Trophoblast cell (in vitro differentiated cells and primary cell): ENCODE measurements at regions not wholly inside any gene's neighbourhood (a gene's known extent, or its start where the extent isn't known, plus 50 kb on each side); places are given as distances from the start of the nearest gene placed in this dataset.

ENCODE experiments used
- DNase-seq, 2 donors: peaks; one replicate each; pipeline ENCODE4 v3.0.0-alpha.2; 2016
- H2AFZ ChIP-seq: 2 replicates; pipeline ENCODE4 v1.6.1; 2013; ENCODE audit warnings: low read length, moderate library complexity, mild to moderate bottlenecking; ENCODE audit not compliant: insufficient read depth, poor library complexity
- H2AK5ac ChIP-seq: 2 replicates; pipeline ENCODE4 v1.6.1; 2013; ENCODE audit warnings: mild to moderate bottlenecking, low read length
- H2BK120ac ChIP-seq: 2 replicates; pipeline ENCODE4 v1.6.1; 2013; ENCODE audit warnings: low read length, mild to moderate bottlenecking, moderate library complexity; ENCODE audit not compliant: insufficient read depth, poor library complexity
- H2BK12ac ChIP-seq: 2 replicates; pipeline ENCODE4 v1.6.1; 2013; ENCODE audit warnings: mild to moderate bottlenecking, low read length, moderate library complexity
- H2BK5ac ChIP-seq: 2 replicates; pipeline ENCODE4 v1.6.1; 2013; ENCODE audit warnings: low read length, low read depth, moderate library complexity, mild to moderate bottlenecking; ENCODE audit not compliant: poor library complexity
- H3K14ac ChIP-seq: 2 replicates; pipeline ENCODE4 v1.6.1; 2013; ENCODE audit warnings: mild to moderate bottlenecking, low read length
- H3K18ac ChIP-seq: 2 replicates; pipeline ENCODE4 v1.6.1; 2013; ENCODE audit warnings: mild to moderate bottlenecking, low read length
- H3K23ac ChIP-seq: 2 replicates; pipeline ENCODE4 v1.6.1; 2013; ENCODE audit warnings: low read length
- H3K27ac ChIP-seq: 2 replicates; pipeline ENCODE4 v1.5.1; 2013; ENCODE audit warnings: low read depth, mild to moderate bottlenecking, inconsistent platforms, low read length, moderate library complexity
- H3K27me3 ChIP-seq: 2 replicates; pipeline ENCODE4 v1.6.1; 2013; ENCODE audit warnings: inconsistent platforms, mild to moderate bottlenecking, low read length, moderate library complexity; ENCODE audit not compliant: insufficient read depth
- H3K36me3 ChIP-seq, 2 experiments: 1 replicate in 1 of 2; 2 replicates in 1 of 2; pipeline ENCODE4 v1.6.1; 2013; ENCODE audit warnings: low read length in 2 of 2, mild to moderate bottlenecking in 2 of 2, moderate library complexity in 1 of 2; ENCODE audit not compliant: insufficient read depth in 2 of 2, control insufficient read depth in 1 of 2
- H3K4ac ChIP-seq: 2 replicates; pipeline ENCODE4 v1.6.1; 2013; ENCODE audit warnings: low read depth, mild to moderate bottlenecking, low read length, moderate library complexity
- H3K4me1 ChIP-seq, 2 experiments: 1 replicate in 1 of 2; 2 replicates in 1 of 2; pipeline ENCODE4 v1.6.1; 2013; ENCODE audit warnings: low read length in 2 of 2, mild to moderate bottlenecking in 2 of 2, moderate library complexity in 1 of 2; ENCODE audit not compliant: insufficient read depth in 2 of 2, control insufficient read depth in 1 of 2
- H3K4me2 ChIP-seq: 2 replicates; pipeline ENCODE4 v1.6.1; 2013; ENCODE audit warnings: inconsistent platforms, mild to moderate bottlenecking, low read length, moderate library complexity
- H3K4me3 ChIP-seq: 2 replicates; pipeline ENCODE4 v1.5.1; 2013; ENCODE audit warnings: mild to moderate bottlenecking, low read depth, low read length, inconsistent platforms
- H3K79me1 ChIP-seq: one replicate; pipeline ENCODE4 v1.6.1; 2013; ENCODE audit warnings: low read length
- H3K79me2 ChIP-seq: 2 replicates; pipeline ENCODE4 v1.6.1; 2013; ENCODE audit warnings: low read length, mild to moderate bottlenecking; ENCODE audit not compliant: control insufficient read depth, insufficient read depth, poor library complexity
- H3K9ac ChIP-seq: 2 replicates; pipeline ENCODE4 v1.6.1; 2013; ENCODE audit warnings: mild to moderate bottlenecking, low read length
- H3K9me3 ChIP-seq: 2 replicates; pipeline ENCODE4 v1.6.1; 2013; ENCODE audit warnings: low read depth, mild to moderate bottlenecking, control low read depth, inconsistent platforms, low read length; ENCODE audit not compliant: insufficient read depth
- H4K12ac ChIP-seq: 2 replicates; pipeline ENCODE4 v1.6.1; 2013; ENCODE audit warnings: low read depth, mild to moderate bottlenecking, low read length, moderate library complexity
- H4K8ac ChIP-seq: 2 replicates; pipeline ENCODE4 v1.6.1; 2013; ENCODE audit warnings: low read depth, mild to moderate bottlenecking, low read length, moderate library complexity
- H4K91ac ChIP-seq: one replicate; pipeline ENCODE4 v1.6.1; 2013; ENCODE audit warnings: low read depth, mild to moderate bottlenecking, low read length, moderate library complexity
- WGBS: extraction: QIAGEN DNeasy Blood & Tissue Kit; methylation state at CpG from one replicate; pipeline ENCODE4 v1.1.7; 2013; ENCODE audit warnings: missing lambda C conversion rate; ENCODE audit not compliant: insufficient read length, insufficient coverage; ENCODE audit errors: extremely low coverage; 5-methylcytosine and 5-hydroxymethylcytosine counted together

DNA sequence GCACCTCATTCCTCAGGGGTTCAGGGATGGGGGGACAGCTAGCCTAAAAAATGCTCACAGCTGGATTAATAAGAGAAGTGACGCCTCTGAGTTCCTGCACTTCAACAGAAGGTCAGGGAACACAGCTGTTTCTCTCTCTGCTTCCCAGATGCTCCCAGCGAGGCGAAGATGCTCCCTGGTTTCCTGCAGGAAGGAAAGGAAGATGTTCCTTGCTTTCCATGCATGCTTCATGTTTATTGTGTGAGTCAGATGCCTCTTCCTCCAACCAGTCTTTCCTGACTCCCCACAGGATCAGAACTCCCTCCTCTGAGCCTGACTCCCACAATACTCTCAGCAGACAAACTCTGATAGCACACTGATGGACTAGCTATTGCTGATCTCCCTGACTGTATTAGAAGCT lies 71.9 kb downstream of the MFAP3 start:
- Histone ChIP-seq H2BK5ac (no peak overlapping the region), H3K27ac (no peak overlapping the region), H3K4me2 (no peak overlapping the region), H3K79me2 (no peaks in the 10 kb centered on the region), H3K4ac (no peak overlapping the region), H3K18ac (no peak overlapping the region), H3K4me1 (no peaks in the 10 kb centered on the region), H4K91ac (no peak overlapping the region), H2AK5ac (no peak overlapping the region), H3K23ac (no peak overlapping the region), H4K12ac (no peak overlapping the region), H3K27me3 (no peaks in the 10 kb centered on the region), H3K9me3 (no peaks in the 10 kb centered on the region), H4K8ac (no peak overlapping the region), H2BK12ac (no peak overlapping the region), H2BK120ac (no peak overlapping the region), H3K4me3 (no peak overlapping the region), H3K14ac (no peak overlapping the region), H3K9ac (no peak overlapping the region), H3K36me3 (no peaks in the 10 kb centered on the region), H3K79me1 (no peaks in the 10 kb centered on the region), H2AFZ (no peak overlapping the region)
- no peak for DNase-seq
- no CpG with 5 or more reads among the region's 3 CpGs for whole genome bisulfite sequencing

DNA sequence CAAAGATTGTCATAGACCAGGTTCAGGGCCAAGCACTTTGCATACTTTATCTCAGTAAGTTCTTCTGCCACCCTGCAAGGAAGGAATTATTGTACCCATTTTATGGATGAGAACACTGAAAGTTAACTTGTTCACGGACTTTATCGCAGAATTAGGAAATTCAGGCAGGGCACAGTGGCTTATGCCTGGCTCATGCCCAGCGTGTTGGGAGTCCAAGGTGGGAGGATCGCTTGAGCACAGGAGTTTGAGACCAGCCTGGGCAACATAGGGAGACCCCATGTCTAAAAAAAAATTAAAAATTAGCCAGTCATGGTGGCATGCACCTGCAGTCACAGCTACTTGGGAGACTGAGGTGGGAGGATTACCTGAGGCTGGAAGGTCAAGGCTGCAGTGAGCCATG lies 72.4 kb downstream of the MFAP3 start:
- WGBS: no CpG with 5 or more reads among the region's 4 CpGs

DNA sequence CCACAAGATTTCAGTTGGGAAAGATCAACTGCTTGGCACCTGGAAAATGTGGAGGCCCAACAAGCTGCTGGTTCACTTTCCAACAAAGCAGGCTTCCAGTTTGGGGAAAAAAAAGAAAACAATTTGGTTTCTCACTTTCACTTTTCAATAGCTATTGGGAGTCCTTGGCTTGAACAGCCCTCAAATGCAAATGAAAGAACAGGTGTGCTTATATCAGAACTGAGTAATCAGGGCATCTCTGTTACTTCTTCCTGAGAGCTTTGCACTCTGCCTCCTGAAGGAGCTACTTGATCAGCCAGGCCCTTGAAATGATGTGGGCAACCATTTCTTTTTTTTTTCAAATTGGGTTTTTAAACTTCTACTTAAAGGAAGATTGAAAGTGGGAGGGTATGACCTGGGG lies 73.5 kb downstream of the MFAP3 start:
- Histone ChIP-seq H3K4me1 (no peaks in the 10 kb centered on the region), H3K4me2 (no peak overlapping the region), H3K23ac (no peak overlapping the region), H4K12ac (no peak overlapping the region), H3K4ac (no peak overlapping the region), H2BK12ac (no peak overlapping the region), H3K27ac (no peak overlapping the region), H2BK5ac (no peak overlapping the region), H3K18ac (no peak overlapping the region), H3K9me3 (no peaks in the 10 kb centered on the region), H3K27me3 (no peaks in the 10 kb centered on the region), H3K79me2 (no peaks in the 10 kb centered on the region), H2BK120ac (no peak overlapping the region), H3K9ac (no peak overlapping the region), H3K14ac (no peak overlapping the region), H4K8ac (no peak overlapping the region), H2AFZ (no peak overlapping the region), H3K4me3 (no peak overlapping the region), H4K91ac (no peak overlapping the region), H3K79me1 (no peaks in the 10 kb centered on the region), H3K36me3 (no peaks in the 10 kb centered on the region), H2AK5ac (no peak overlapping the region)
- DNase-seq: no peak

More for the DNA sequence above, 72.4 kb downstream of the MFAP3 start:
- no peak overlapping the region for H2BK120ac ChIP-seq
- no peak overlapping the region for H2AK5ac ChIP-seq
- H2BK5ac ChIP-seq: no peak overlapping the region
- H3K4me2 ChIP-seq: no peak overlapping the region
- no peak overlapping the region for H3K9ac ChIP-seq
- no peak overlapping the region for H3K23ac ChIP-seq
- no peaks in the 10 kb centered on the region for H3K79me1 ChIP-seq
- no peak overlapping the region for H4K12ac ChIP-seq
- no peak overlapping the region for H2AFZ ChIP-seq
- H3K27ac ChIP-seq: no peak overlapping the region
- H4K91ac ChIP-seq: no peak overlapping the region
- H3K18ac ChIP-seq: no peak overlapping the region
- H3K9me3 ChIP-seq: no peaks in the 10 kb centered on the region
- H3K4ac ChIP-seq: no peak overlapping the region
- H3K14ac ChIP-seq: no peak overlapping the region
- no peaks in the 10 kb centered on the region for H3K79me2 ChIP-seq
- H3K4me3 ChIP-seq: no peak overlapping the region
- no peak overlapping the region for H2BK12ac ChIP-seq
- H3K27me3 ChIP-seq: no peaks in the 10 kb centered on the region
- no peaks in the 10 kb centered on the region for H3K36me3 ChIP-seq
- DNase-seq: no peak
- no peak overlapping the region for H4K8ac ChIP-seq
- H3K4me1 ChIP-seq: no peaks in the 10 kb centered on the region

DNA sequence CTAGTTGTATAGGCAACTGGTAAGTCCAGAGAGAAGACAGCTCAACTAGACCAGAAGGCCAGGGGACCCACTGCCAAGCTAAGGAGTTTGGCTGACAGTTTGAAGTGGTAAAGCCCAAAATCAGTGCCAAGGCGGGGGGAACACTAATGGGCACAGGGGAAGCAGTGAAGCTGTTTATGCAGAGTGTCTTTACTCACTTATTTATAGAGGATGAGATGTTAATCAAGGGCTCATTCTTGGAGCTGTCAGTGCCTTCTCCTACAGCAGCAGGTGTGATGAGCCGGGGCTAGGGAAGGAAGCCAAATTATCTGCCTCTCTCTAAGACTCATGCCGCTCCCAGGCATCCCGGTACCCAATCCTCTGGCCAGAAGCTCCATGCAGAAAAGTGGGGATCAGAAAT lies 75.2 kb upstream of the GALNT10 start:
- no peak overlapping the region for H2AK5ac ChIP-seq
- H4K8ac ChIP-seq: no peak overlapping the region
- no peak overlapping the region for H3K14ac ChIP-seq
- H2AFZ ChIP-seq: no peak overlapping the region
- no peaks in the 10 kb centered on the region for H3K36me3 ChIP-seq
- no peak overlapping the region for H3K18ac ChIP-seq
- no peaks in the 10 kb centered on the region for H3K79me1 ChIP-seq
- no peak overlapping the region for H4K91ac ChIP-seq
- no peaks in the 10 kb centered on the region for H3K27me3 ChIP-seq
- H3K9me3 ChIP-seq: no peaks in the 10 kb centered on the region
- WGBS: no CpG with 5 or more reads among the region's 4 CpGs
- no peak overlapping the region for H3K4me3 ChIP-seq
- no peak overlapping the region for H2BK12ac ChIP-seq
- H3K4me2 ChIP-seq: no peak overlapping the region
- no peak overlapping the region for H2BK5ac ChIP-seq
- H3K79me2 ChIP-seq: no peaks in the 10 kb centered on the region
- no peak overlapping the region for H3K4ac ChIP-seq
- no peak overlapping the region for H3K9ac ChIP-seq
- no peak overlapping the region for H3K27ac ChIP-seq
- H4K12ac ChIP-seq: no peak overlapping the region
- DNase-seq: no peak
- no peak overlapping the region for H3K23ac ChIP-seq
- no peak overlapping the region for H2BK120ac ChIP-seq
- peaks cover 0 to 2% of the 10 kb centered on the region in 2 experiments for H3K4me1 ChIP-seq
